ENCODE measurements at regions not wholly inside any gene's neighbourhood (a gene's known extent, or its start where the extent isn't known, plus 50 kb on each side); places are given as distances from the start of the nearest gene placed in this dataset.
"Not testable (repeated sequence)": the region's sequence is repeated elsewhere in the genome, so short reads cannot be mapped to it uniquely, and the experiment has no call there.

- DNase-seq: no peak
Measured at GRCh38 chr5:136615251-136616119, 250.1 kb upstream of the TRPC7 start.

GRCh38 chr5:136613230-136613629 lies 247.9 kb upstream of the TRPC7 start:
- no peak for DNase-seq

- no peak for DNase-seq
Measured at GRCh38 chr5:136605638-136606037, 240.3 kb upstream of the TRPC7 start.

GRCh38 chr5:136600306-136600705 lies 235.0 kb upstream of the TRPC7 start:
- DNase-seq: no peak

GRCh38 chr5:136598802-136599404 lies 233.6 kb upstream of the TRPC7 start:
- no peak for DNase-seq

GRCh38 chr5:136594416-136594815 lies 229.1 kb upstream of the TRPC7 start:
- DNase-seq: no peak

GRCh38 chr5:136590581-136590980 lies 225.2 kb upstream of the TRPC7 start:
- DNase-seq: no peak

GRCh38 chr5:136586196-136586595 lies 220.9 kb upstream of the TRPC7 start:
- DNase-seq: no peak

GRCh38 chr5:136584474-136584873 lies 219.1 kb upstream of the TRPC7 start:
- no peak for DNase-seq

- DNase-seq: no peak
Measured at GRCh38 chr5:136579238-136579637, 213.9 kb upstream of the TRPC7 start.

- not testable (repeated sequence) for DNase-seq
Measured at GRCh38 chr5:136569875-136570274, 204.5 kb upstream of the TRPC7 start.

- DNase-seq: not testable (repeated sequence)
Measured at GRCh38 chr5:136565457-136565856, 200.1 kb upstream of the TRPC7 start.

GRCh38 chr5:136565050-136565449 lies 199.7 kb upstream of the TRPC7 start:
- DNase-seq: not testable (repeated sequence)

GRCh38 chr5:136564431-136564830 lies 199.1 kb upstream of the TRPC7 start:
- DNase-seq: not testable (repeated sequence)

GRCh38 chr5:136563489-136563888 lies 198.1 kb upstream of the TRPC7 start:
- DNase-seq: no peak

- no peak for DNase-seq
Measured at GRCh38 chr5:136560126-136560525, 194.8 kb upstream of the TRPC7 start.

GRCh38 chr5:136559651-136560050 lies 194.3 kb upstream of the TRPC7 start:
- DNase-seq: no peak

GRCh38 chr5:136547096-136547495 lies 181.8 kb upstream of the TRPC7 start:
- DNase-seq: not testable (repeated sequence)

- not testable (repeated sequence) for DNase-seq
Measured at GRCh38 chr5:136546441-136546840, 181.1 kb upstream of the TRPC7 start.

- DNase-seq: not testable (repeated sequence)
Measured at GRCh38 chr5:136545031-136545430, 179.7 kb upstream of the TRPC7 start.

GRCh38 chr5:136538534-136538933 lies 173.2 kb upstream of the TRPC7 start:
- no peak for DNase-seq

GRCh38 chr5:136529081-136529480 lies 163.7 kb upstream of the TRPC7 start:
- DNase-seq: no peak

GRCh38 chr5:136528481-136529030 lies 163.2 kb upstream of the TRPC7 start:
- DNase-seq: no peak

GRCh38 chr5:136527311-136527710 lies 162.0 kb upstream of the TRPC7 start:
- no peak for DNase-seq

Measured in hippocampal formation (tissue), 2 donors.